Endothelial cell of umbilical vein (primary cell): ENCODE measurements at regions not wholly inside any gene's neighbourhood (a gene's known extent, or its start where the extent isn't known, plus 50 kb on each side); places are given as distances from the start of the nearest gene placed in this dataset.
A peak's percentile ranks its signal among the peaks of the same experiment; 100 is the strongest.

Experiments
- BruUV-seq: library from RNA; stranded (reverse); fragments of 400-500 nt; replicated peaks from 2 replicates; lab custom pipeline; 2021; lab: Mats Ljungman, UMichigan
- CTCF ChIA-PET: fragments of 300-600, 350-600 bp; sonication (Branson Sonifier 250); formaldehyde crosslinking; loops from one replicate; lab custom pipeline; 2021; ENCODE audit warnings: antibody characterized with exemption, inconsistent platforms; lab: Charles Lee
- POLR2A ChIA-PET: fragments of 300-600, 350-600 bp; sonication (Branson Sonifier 250); formaldehyde crosslinking; loops from one replicate; lab custom pipeline; 2021; ENCODE audit warnings: antibody characterized with exemption, inconsistent platforms; lab: Charles Lee
- DNase-seq: peaks from one replicate; pipeline ENCODE4 v3.0.0-alpha.2; 2011; ENCODE audit warnings: low read depth, low spot score
- FAIRE-seq: peaks from 2 replicates; lab custom pipeline; 2011; peaks lifted over from hg19 to GRCh38; lab: Jason Lieb, UNC
- H2AFZ ChIP-seq: 2 replicates; pipeline ENCODE4 v1.6.0; 2012; ENCODE audit warnings: low read depth, low read length, control low read depth, inconsistent platforms
- H3K27ac ChIP-seq: 2 replicates; pipeline ENCODE4 v1.5.1; 2011; ENCODE audit warnings: low read depth, mild to moderate bottlenecking, control low read depth, low read length, moderate library complexity; ENCODE audit not compliant: insufficient read depth
- H3K27me3 ChIP-seq, 2 experiments: 2 replicates each; pipeline versions ENCODE4 v1.6.0 to v1.6.1; 2011; ENCODE audit warnings: low read length in 2 of 2, mixed read lengths in 1 of 2; ENCODE audit not compliant: control insufficient read depth in 2 of 2, insufficient read depth in 2 of 2
- H3K36me3 ChIP-seq, 2 experiments: 2 replicates in 1 of 2; 3 replicates in 1 of 2; pipeline ENCODE4 v1.5.1; 2011; ENCODE audit warnings: low read length in 2 of 2, mild to moderate bottlenecking in 1 of 2, moderate library complexity in 1 of 2; ENCODE audit not compliant: control insufficient read depth in 2 of 2, insufficient read depth in 2 of 2; ENCODE audit errors: extremely low read depth in 1 of 2
- H3K4me1 ChIP-seq: 3 replicates; pipeline ENCODE4 v1.5.1; 2011; ENCODE audit warnings: mild to moderate bottlenecking, low read length; ENCODE audit not compliant: control insufficient read depth, insufficient read depth; ENCODE audit errors: extremely low read depth
- H3K4me2 ChIP-seq: 2 replicates; pipeline ENCODE4 v1.6.1; 2011; ENCODE audit warnings: low read length, control low read depth, mixed read lengths; ENCODE audit not compliant: insufficient read depth
- H3K4me3 ChIP-seq, 3 experiments: fragments of 200-600 bp in 1 of 3; sonication (generic), shearing (Covaris generic) in 1 of 3; replicated peaks in 1 of 3; 2 replicates each; pipeline ENCODE4 v1.5.1; 2011 to 2016; ENCODE audit warnings: control low read depth in 3 of 3, low read length in 3 of 3, mild to moderate bottlenecking in 2 of 3, inconsistent platforms in 1 of 3, low read depth in 1 of 3, moderate library complexity in 1 of 3; ENCODE audit not compliant: insufficient read depth in 1 of 3
- H3K79me2 ChIP-seq: 2 replicates; pipeline ENCODE4 v1.6.0; 2012; ENCODE audit warnings: low read length, inconsistent platforms; ENCODE audit not compliant: control insufficient read depth, insufficient read depth
- H3K9ac ChIP-seq: replicated peaks from 2 replicates; pipeline ENCODE3; 2011; ENCODE audit warnings: low read length, control low read depth; ENCODE audit not compliant: insufficient read depth; ENCODE audit errors: extremely low read depth
- H3K9me1 ChIP-seq: replicated peaks from 3 replicates; pipeline ENCODE4 v1.6.0; 2011; ENCODE audit warnings: mild to moderate bottlenecking, low read length; ENCODE audit not compliant: control insufficient read depth, insufficient read depth; ENCODE audit errors: extremely low read depth
- H3K9me3 ChIP-seq: replicated peaks from 2 replicates; pipeline ENCODE4 v1.5.1; 2012; ENCODE audit warnings: low read length, inconsistent platforms; ENCODE audit not compliant: control insufficient read depth, insufficient read depth
- H4K20me1 ChIP-seq: replicated peaks from 2 replicates; pipeline ENCODE3; 2011; ENCODE audit warnings: mild to moderate bottlenecking, low read length; ENCODE audit not compliant: control insufficient read depth, insufficient read depth; ENCODE audit errors: extremely low read depth
- CTCF ChIP-seq, 2 donors: IDR thresholded peaks; 1 replicate in 1 of 2; 2 replicates in 1 of 2; pipeline ENCODE4 v1.5.1; 2011; ENCODE audit warnings: low read length in 2 of 2, mild to moderate bottlenecking in 2 of 2, moderate library complexity in 2 of 2, control low read depth in 1 of 2, inconsistent platforms in 1 of 2, low read depth in 1 of 2; ENCODE audit not compliant: insufficient read depth in 1 of 2; ENCODE audit errors: extremely low read depth in 1 of 2
- EZH2 ChIP-seq: IDR thresholded peaks from 2 replicates; pipeline ENCODE4 v1.6.1; 2012; ENCODE audit warnings: borderline replicate concordance, low read depth, mild to moderate bottlenecking, moderate library complexity, low read length, inconsistent platforms; ENCODE audit not compliant: severe bottlenecking
- FOS ChIP-seq: IDR thresholded peaks from 2 replicates; pipeline ENCODE4 v1.6.1; 2011; ENCODE audit warnings: mild to moderate bottlenecking, low read length, moderate library complexity, borderline replicate concordance; ENCODE audit not compliant: insufficient read depth
- GATA2 ChIP-seq: IDR thresholded peaks from 2 replicates; pipeline ENCODE4 v1.7.0; 2011; ENCODE audit warnings: low read depth, mild to moderate bottlenecking, moderate library complexity, mixed read lengths, low read length; ENCODE audit not compliant: insufficient read length, insufficient read depth
- JUN ChIP-seq: IDR thresholded peaks from 2 replicates; pipeline ENCODE4 v1.6.1; 2011; ENCODE audit warnings: borderline replicate concordance, low read depth; ENCODE audit not compliant: insufficient read length, insufficient read depth
- MAX ChIP-seq: IDR thresholded peaks from 2 replicates; pipeline ENCODE4 v1.6.1; 2011; ENCODE audit not compliant: insufficient read depth, insufficient read length
- MYC ChIP-seq: IDR thresholded peaks from one replicate; pipeline ENCODE4 v1.6.1; 2011; ENCODE audit warnings: mild to moderate bottlenecking, low read depth, low read length
- POLR2A ChIP-seq: IDR thresholded peaks from 2 replicates; pipeline ENCODE4 v1.6.1; 2012; ENCODE audit warnings: low read depth, mild to moderate bottlenecking, control low read depth, low read length
- POLR2AphosphoS5 ChIP-seq: IDR thresholded peaks from 2 replicates; pipeline ENCODE4 v1.6.1; 2012; ENCODE audit warnings: low read depth, mild to moderate bottlenecking, control low read depth, low read length, moderate library complexity; ENCODE audit not compliant: insufficient read depth
- dilution Hi-C: fragments of 300-500 bp; cut with MboI; formaldehyde crosslinking; loops from one replicate; pipeline ENCODE4 v1.15.0; 2019; ENCODE audit warnings: low sequenced_read_pairs; ENCODE audit not compliant: extremely low pct_ligation_motif_present
- intact Hi-C: fragments of 100-400 bp; cut with micrococcal nuclease; formaldehyde crosslinking; loops from one replicate; pipeline ENCODE4 v1.10.0; 2022

- POLR2A ChIA-PET = interaction anchor here (2.1 kb wide), 1 partner anchor 38 kb away, joined by 7 read pairs; no protein-coding TSS in a partner anchor
- H3K79me2 ChIP-seq = no peaks in the 10 kb centered on the region
- TF ChIP-seq POLR2A (no peak), EZH2 (no peak), FOS (no peak), JUN (no peak)
- H3K9me1 ChIP-seq = no peaks in the 10 kb centered on the region
- peak overlapping the region; percentile 91 for H3K27ac ChIP-seq
- BruUV-seq = no TSS peak
- H3K36me3 ChIP-seq = no peaks in the 10 kb centered on the region
- H3K4me3 ChIP-seq = no peak overlapping the region
- intact Hi-C loops = loop anchor here (5.0 kb wide), 1 partner anchor 79 kb away; no protein-coding TSS in a partner anchor
- dilution Hi-C loops = no loop called here
- H3K9me3 ChIP-seq = no peaks in the 10 kb centered on the region
- FAIRE-seq = no peak
- H3K4me2 ChIP-seq = no peak overlapping the region
- CTCF ChIA-PET = no interaction called here
- no peaks in the 10 kb centered on the region for H3K27me3 ChIP-seq
- H4K20me1 ChIP-seq = no peaks in the 10 kb centered on the region
- H3K4me1 ChIP-seq = peaks cover 25% of the 10 kb centered on the region
- H3K9ac ChIP-seq = no peak overlapping the region
- peak overlapping the region; percentile 31 for H2AFZ ChIP-seq
- DNase-seq = no peak
Observed at GRCh38 chr6:15960740-15961634, 167.9 kb upstream of the MYLIP start.

- no peak overlapping the region for H3K27ac ChIP-seq
- H3K9me1 ChIP-seq = no peaks in the 10 kb centered on the region
- no peaks in the 10 kb centered on the region for H3K27me3 ChIP-seq
- no peak overlapping the region for H3K9ac ChIP-seq
- BruUV-seq = no TSS peak
- TF ChIP-seq EZH2 (no peak), POLR2A (no peak), JUN (no peak), CTCF (IDR thresholded peaks at IDR 0.05; ENCODE audit: extremely low read depth in 1 of 2, insufficient read depth in 1 of 2, low read depth in 1 of 2, low read length in 2 of 2) (no peak), FOS (no peak), MAX (no peak), POLR2AphosphoS5 (no peak), MYC (no peak), GATA2 (no peak)
- H3K36me3 ChIP-seq = no peaks in the 10 kb centered on the region
- no peaks in the 10 kb centered on the region for H4K20me1 ChIP-seq
- DNase-seq (no peak), FAIRE-seq (no peak)
- ChIA-PET POLR2A (no interaction called here), CTCF (no interaction called here)
- H3K4me1 ChIP-seq = peaks cover 31% of the 10 kb centered on the region
- dilution Hi-C loops (no loop called here), intact Hi-C loops (no loop called here)
- H3K9me3 ChIP-seq = no peaks in the 10 kb centered on the region
- H2AFZ ChIP-seq = no peak overlapping the region
- no peaks in the 10 kb centered on the region for H3K79me2 ChIP-seq
- no peak overlapping the region for H3K4me3 ChIP-seq
- no peak overlapping the region for H3K4me2 ChIP-seq
Observed at GRCh38 chr6:15957655-15958169, 171.2 kb upstream of the MYLIP start.
